Upper lobe of left lung (tissue), 4 donors: ENCODE measurements at regions not wholly inside any gene's neighbourhood (a gene's known extent, or its start where the extent isn't known, plus 50 kb on each side); places are given as distances from the start of the nearest gene placed in this dataset.

ENCODE experiments used
- EP300 ChIP-seq, 4 donors: sonication (generic); formaldehyde crosslinking; IDR thresholded peaks; one replicate each; pipeline ENCODE4 v1.5.1; 2017; ENCODE audit warnings: antibody characterized with exemption in 4 of 4, control low read depth in 2 of 4
- POLR2A ChIP-seq, 4 donors: fragments of 450-650 bp; IDR thresholded peaks; one replicate each; pipeline ENCODE4 v1.5.1; 2016 to 2017; ENCODE audit warnings: antibody characterized with exemption in 4 of 4, mild to moderate bottlenecking in 2 of 4
- TF ChIP-seq, protein P1 (sequence below), 6 experiments: fragments of 450-650 bp in 4 of 6; fragments of 200-600 bp in 2 of 6; sonication (generic) in 2 of 6; IDR thresholded peaks; one replicate each; pipeline ENCODE4 v1.5.1; 2016 to 2019; ENCODE audit warnings: antibody characterized with exemption in 6 of 6

GRCh38 chr12:97385121-97385520 lies 77.5 kb upstream of the RMST start:
- TF ChIP-seq EP300 (IDR thresholded peaks at IDR 0.05) = no peak
- TF ChIP-seq, protein P1, sequence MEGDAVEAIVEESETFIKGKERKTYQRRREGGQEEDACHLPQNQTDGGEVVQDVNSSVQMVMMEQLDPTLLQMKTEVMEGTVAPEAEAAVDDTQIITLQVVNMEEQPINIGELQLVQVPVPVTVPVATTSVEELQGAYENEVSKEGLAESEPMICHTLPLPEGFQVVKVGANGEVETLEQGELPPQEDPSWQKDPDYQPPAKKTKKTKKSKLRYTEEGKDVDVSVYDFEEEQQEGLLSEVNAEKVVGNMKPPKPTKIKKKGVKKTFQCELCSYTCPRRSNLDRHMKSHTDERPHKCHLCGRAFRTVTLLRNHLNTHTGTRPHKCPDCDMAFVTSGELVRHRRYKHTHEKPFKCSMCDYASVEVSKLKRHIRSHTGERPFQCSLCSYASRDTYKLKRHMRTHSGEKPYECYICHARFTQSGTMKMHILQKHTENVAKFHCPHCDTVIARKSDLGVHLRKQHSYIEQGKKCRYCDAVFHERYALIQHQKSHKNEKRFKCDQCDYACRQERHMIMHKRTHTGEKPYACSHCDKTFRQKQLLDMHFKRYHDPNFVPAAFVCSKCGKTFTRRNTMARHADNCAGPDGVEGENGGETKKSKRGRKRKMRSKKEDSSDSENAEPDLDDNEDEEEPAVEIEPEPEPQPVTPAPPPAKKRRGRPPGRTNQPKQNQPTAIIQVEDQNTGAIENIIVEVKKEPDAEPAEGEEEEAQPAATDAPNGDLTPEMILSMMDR (IDR thresholded peaks at IDR 0.05) = no peak
- TF ChIP-seq POLR2A (IDR thresholded peaks at IDR 0.05) = no peak
